DMS53 (cell line): ENCODE measurements at regions not wholly inside any gene's neighbourhood (a gene's known extent, or its start where the extent isn't known, plus 50 kb on each side); places are given as distances from the start of the nearest gene placed in this dataset.

Experiments
- DNase-seq: peaks from one replicate; lab custom pipeline; 2025; lab: John Stamatoyannopoulos, UW

- no peak for DNase-seq
These were observed 143.2 kb upstream of the ZNF507 start for GRCh38 chr19:32202244-32202643.

GRCh38 chr19:32203161-32203560, 142.2 kb upstream of the ZNF507 start:
- no peak for DNase-seq

- DNase-seq: no peak
These were observed 139.3 kb upstream of the ZNF507 start for GRCh38 chr19:32206065-32206464.

GRCh38 chr19:32208060-32208459, 137.3 kb upstream of the ZNF507 start:
- no peak for DNase-seq

- no peak for DNase-seq
These were observed 126.0 kb upstream of the ZNF507 start for GRCh38 chr19:32219392-32219791.

- DNase-seq: no peak
These were observed 125.4 kb upstream of the ZNF507 start for GRCh38 chr19:32219881-32220472.

GRCh38 chr19:32220951-32221350, 124.5 kb upstream of the ZNF507 start:
- no peak for DNase-seq

GRCh38 chr19:32222556-32222955, 122.9 kb upstream of the ZNF507 start:
- no peak for DNase-seq

GRCh38 chr19:32223106-32223505, 122.3 kb upstream of the ZNF507 start:
- no peak for DNase-seq

GRCh38 chr19:32223595-32224370, 121.6 kb upstream of the ZNF507 start:
- DNase-seq: no peak

GRCh38 chr19:32224371-32225244, 120.8 kb upstream of the ZNF507 start:
- DNase-seq: peak; percentile 66

GRCh38 chr19:32227561-32228165, 117.7 kb upstream of the ZNF507 start:
- DNase-seq: no peak

- DNase-seq: no peak
These were observed 115.0 kb upstream of the ZNF507 start for GRCh38 chr19:32230441-32230840.

- DNase-seq: no peak
These were observed 114.4 kb upstream of the ZNF507 start for GRCh38 chr19:32231020-32231419.

- DNase-seq: no peak
These were observed 113.7 kb upstream of the ZNF507 start for GRCh38 chr19:32231691-32232090.

- no peak for DNase-seq
These were observed 113.0 kb upstream of the ZNF507 start for GRCh38 chr19:32232449-32232848.

GRCh38 chr19:32233091-32233490, 112.3 kb upstream of the ZNF507 start:
- no peak for DNase-seq

- no peak for DNase-seq
These were observed 111.5 kb upstream of the ZNF507 start for GRCh38 chr19:32233885-32234284.

GRCh38 chr19:32234663-32235217, 110.7 kb upstream of the ZNF507 start:
- DNase-seq: no peak

GRCh38 chr19:32238076-32238475, 107.3 kb upstream of the ZNF507 start:
- no peak for DNase-seq

- DNase-seq: no peak
These were observed 105.1 kb upstream of the ZNF507 start for GRCh38 chr19:32240316-32240715.

GRCh38 chr19:32241306-32241705, 104.1 kb upstream of the ZNF507 start:
- DNase-seq: no peak
